Inflammatory macrophage treated with lipopolysaccharide for 4 hours (primary cell): ENCODE measurements at regions not wholly inside any gene's neighbourhood (a gene's known extent, or its start where the extent isn't known, plus 50 kb on each side); places are given as distances from the start of the nearest gene placed in this dataset.
"Not testable (repeated sequence)": the region's sequence is repeated elsewhere in the genome, so short reads cannot be mapped to it uniquely, and the experiment has no call there.

Source experiments
- DNase-seq: peaks from one replicate; pipeline ENCODE4 v3.0.0-alpha.2; 2020

- no peak for DNase-seq
Observed at GRCh38 chr4:114310296-114310925, 288.2 kb upstream of the UGT8 start.

- no peak for DNase-seq
Observed at GRCh38 chr4:114311787-114312186, 286.8 kb upstream of the UGT8 start.

- DNase-seq = no peak
Observed at GRCh38 chr4:114312338-114312737, 286.3 kb upstream of the UGT8 start.

- DNase-seq = no peak
Observed at GRCh38 chr4:114316789-114317188, 281.8 kb upstream of the UGT8 start.

- DNase-seq = no peak
Observed at GRCh38 chr4:114317564-114317963, 281.0 kb upstream of the UGT8 start.

- no peak for DNase-seq
Observed at GRCh38 chr4:114318309-114318708, 280.3 kb upstream of the UGT8 start.

- DNase-seq = no peak
Observed at GRCh38 chr4:114320126-114320525, 278.5 kb upstream of the UGT8 start.

- DNase-seq = no peak
Observed at GRCh38 chr4:114321366-114321765, 277.2 kb upstream of the UGT8 start.

GRCh38 chr4:114323841-114324240 is 274.8 kb upstream of the UGT8 start:
- DNase-seq = no peak

- DNase-seq = no peak
Observed at GRCh38 chr4:114326358-114326757, 272.2 kb upstream of the UGT8 start.

- DNase-seq = no peak
Observed at GRCh38 chr4:114332119-114332518, 266.5 kb upstream of the UGT8 start.

GRCh38 chr4:114334363-114334762 is 264.2 kb upstream of the UGT8 start:
- not testable (repeated sequence) for DNase-seq

- DNase-seq = no peak
Observed at GRCh38 chr4:114334884-114335330, 263.7 kb upstream of the UGT8 start.

- DNase-seq = no peak
Observed at GRCh38 chr4:114335339-114335738, 263.3 kb upstream of the UGT8 start.

- DNase-seq = no peak
Observed at GRCh38 chr4:114343015-114343414, 255.6 kb upstream of the UGT8 start.

- DNase-seq = no peak
Observed at GRCh38 chr4:114349543-114350175, 248.9 kb upstream of the UGT8 start.

GRCh38 chr4:114358901-114359300 is 239.7 kb upstream of the UGT8 start:
- DNase-seq = no peak

- DNase-seq = no peak
Observed at GRCh38 chr4:114361249-114361648, 237.4 kb upstream of the UGT8 start.

- no peak for DNase-seq
Observed at GRCh38 chr4:114364857-114365256, 233.8 kb upstream of the UGT8 start.

GRCh38 chr4:114365591-114365990 is 233.0 kb upstream of the UGT8 start:
- DNase-seq = no peak

- DNase-seq = no peak
Observed at GRCh38 chr4:114366368-114366767, 232.2 kb upstream of the UGT8 start.

GRCh38 chr4:114368751-114369150 is 229.9 kb upstream of the UGT8 start:
- no peak for DNase-seq

- DNase-seq = no peak
Observed at GRCh38 chr4:114373508-114373907, 225.1 kb upstream of the UGT8 start.

GRCh38 chr4:114378305-114378903 is 220.2 kb upstream of the UGT8 start:
- no peak for DNase-seq

GRCh38 chr4:114383067-114383466 is 215.5 kb upstream of the UGT8 start:
- no peak for DNase-seq
